Kidney (tissue), 13 donors: ENCODE measurements at regions not wholly inside any gene's neighbourhood (a gene's known extent, or its start where the extent isn't known, plus 50 kb on each side); places are given as distances from the start of the nearest gene placed in this dataset.

ENCODE experiments used
- DNase-seq, 5 donors: peaks; one replicate each; pipeline ENCODE4 v3.0.0-alpha.2; 2013 to 2020
- FAIRE-seq: peaks from 2 replicates; lab custom pipeline; 2012; peaks lifted over from hg19 to GRCh38; lab: Jason Lieb, UNC
- H3K27ac ChIP-seq, 2 donors: one replicate each; pipeline ENCODE4 v1.7.0; 2013; ENCODE audit warnings: low read depth in 2 of 2, low read length in 2 of 2, inconsistent platforms in 1 of 2
- H3K27me3 ChIP-seq: one replicate; pipeline ENCODE4 v1.7.1; 2013; ENCODE audit warnings: low read length, inconsistent platforms; ENCODE audit not compliant: control insufficient read depth, insufficient read depth
- H3K36me3 ChIP-seq, 3 donors: one replicate each; pipeline versions ENCODE4 v1.7.0 to v1.7.1; 2013; ENCODE audit warnings: low read length in 3 of 3, control low read depth in 1 of 3, inconsistent platforms in 1 of 3; ENCODE audit not compliant: insufficient read depth in 3 of 3, control insufficient read depth in 2 of 3
- H3K4me1 ChIP-seq, 3 donors: one replicate each; pipeline versions ENCODE4 v1.7.0 to v1.7.1; 2013; ENCODE audit warnings: low read length in 3 of 3, inconsistent platforms in 1 of 3, low read depth in 1 of 3; ENCODE audit not compliant: control insufficient read depth in 2 of 3, insufficient read depth in 2 of 3
- H3K4me3 ChIP-seq, 3 donors: one replicate each; pipeline versions ENCODE4 v1.7.0 to v1.8.1; 2013; ENCODE audit warnings: low read length in 3 of 3, control low read depth in 1 of 3, inconsistent platforms in 1 of 3
- H3K9ac ChIP-seq, 3 donors: one replicate each; pipeline versions ENCODE4 v1.7.0 to v1.7.1; 2013; ENCODE audit warnings: low read length in 3 of 3, control low read depth in 1 of 3, inconsistent platforms in 1 of 3
- H3K9me3 ChIP-seq, 3 donors: one replicate each; pipeline versions ENCODE4 v1.7.0 to v1.7.1; 2013; ENCODE audit warnings: low read length in 3 of 3, control low read depth in 1 of 3, inconsistent platforms in 1 of 3; ENCODE audit not compliant: control insufficient read depth in 2 of 3, insufficient read depth in 1 of 3
- CTCF ChIP-seq: IDR thresholded peaks from 3 replicates; pipeline ENCODE4 v1.5.1; 2012; ENCODE audit warnings: mild to moderate bottlenecking, moderate library complexity, borderline replicate concordance; ENCODE audit not compliant: insufficient read depth; ENCODE audit errors: extremely low read depth
- intact Hi-C: fragments of 100-400 bp; cut with DNase I; formaldehyde crosslinking; loops from one replicate; pipeline ENCODE4 v1.11.1; 2022
- donor health status: control.
- donor health status: control.
- donor health status: control.
- donor health status: control.
- donor health status: control.
- donor health status: DM: yes; HTN: yes; CAD: no.
- donor health status: Normal renal cell carcinoma (clear cell type).

GRCh38 chr4:24637173-24637572 lies 52.8 kb upstream of the DHX15 start:
- Histone ChIP-seq H3K27ac (no peak overlapping the region), H3K9me3 (no peaks in the 10 kb centered on the region), H3K9ac (no peak overlapping the region), H3K4me3 (no peak overlapping the region), H3K27me3 (no peaks in the 10 kb centered on the region), H3K36me3 (no peaks in the 10 kb centered on the region), H3K4me1 (no peaks in the 10 kb centered on the region)
- no peak for TF ChIP-seq CTCF
- intact Hi-C loops = no loop called here
- no peak for DNase-seq
- no peak for FAIRE-seq

GRCh38 chr4:24638396-24638875 lies 54.1 kb upstream of the DHX15 start:
- no peak overlapping the region for H3K27ac ChIP-seq
- peaks cover 0 to 4% (median 2%) of the 10 kb centered on the region in 3 donors for H3K4me1 ChIP-seq
- no peak for TF ChIP-seq CTCF
- H3K9me3 ChIP-seq = no peaks in the 10 kb centered on the region
- H3K9ac ChIP-seq = no peak overlapping the region
- no peaks in the 10 kb centered on the region for H3K36me3 ChIP-seq
- H3K4me3 ChIP-seq = no peak overlapping the region
- DNase-seq (no peak), FAIRE-seq (no peak)
- intact Hi-C loops = no loop called here
- no peaks in the 10 kb centered on the region for H3K27me3 ChIP-seq

- intact Hi-C loops = no loop called here
- no peaks in the 10 kb centered on the region for H3K9me3 ChIP-seq
- H3K36me3 ChIP-seq = no peaks in the 10 kb centered on the region
- no peaks in the 10 kb centered on the region for H3K27me3 ChIP-seq
- no peak overlapping the region for H3K9ac ChIP-seq
- H3K4me3 ChIP-seq = no peak overlapping the region
- no peak overlapping the region for H3K27ac ChIP-seq
- TF ChIP-seq CTCF = no peak
- H3K4me1 ChIP-seq = peaks cover 0 to 4% (median 2%) of the 10 kb centered on the region in 3 donors
- DNase-seq (no peak), FAIRE-seq (no peak)
These were observed 55.4 kb upstream of the DHX15 start for GRCh38 chr4:24639714-24640113.

GRCh38 chr4:24640366-24640765 lies 56.0 kb upstream of the DHX15 start:
- no peaks in the 10 kb centered on the region for H3K36me3 ChIP-seq
- no peak overlapping the region for H3K4me3 ChIP-seq
- no peaks in the 10 kb centered on the region for H3K9me3 ChIP-seq
- no peak overlapping the region for H3K9ac ChIP-seq
- H3K4me1 ChIP-seq = peaks cover 2 to 5% (median 4%) of the 10 kb centered on the region in 3 donors
- intact Hi-C loops = no loop called here
- FAIRE-seq = no peak
- no peak for DNase-seq
- no peak for TF ChIP-seq CTCF
- no peak overlapping the region for H3K27ac ChIP-seq
- no peaks in the 10 kb centered on the region for H3K27me3 ChIP-seq
